HG03378 (cell line): ENCODE measurements at regions not wholly inside any gene's neighbourhood (a gene's known extent, or its start where the extent isn't known, plus 50 kb on each side); places are given as distances from the start of the nearest gene placed in this dataset.

Experiments
- ATAC-seq: cut with Tn5 transposase; IDR thresholded peaks from one replicate; pipeline ENCODE4 v1.9.1; 2021; ENCODE audit warnings: mild to moderate bottlenecking, moderate library complexity; ENCODE audit not compliant: unreplicated experiment

DNA sequence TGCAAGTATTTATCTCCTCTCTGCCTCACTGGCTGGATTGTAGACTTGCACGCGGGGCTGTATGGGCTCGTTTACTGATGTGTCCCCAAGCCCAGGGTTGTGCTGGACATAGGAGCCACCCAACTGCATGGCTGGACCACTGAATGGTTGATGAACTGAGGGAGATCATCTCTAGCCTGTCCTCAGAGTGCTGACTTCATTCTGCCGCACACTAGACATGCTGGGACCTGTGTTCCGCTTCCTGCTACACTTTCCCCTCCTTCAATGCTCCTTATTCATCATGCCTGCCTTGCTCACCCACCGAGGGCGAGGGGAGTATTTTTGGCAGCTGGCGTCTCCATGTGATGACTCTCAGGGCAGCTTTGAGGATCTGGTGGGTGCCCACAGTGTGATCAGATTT, 440.2 kb downstream of the GLRX3 start:
- ATAC-seq: no peak

DNA sequence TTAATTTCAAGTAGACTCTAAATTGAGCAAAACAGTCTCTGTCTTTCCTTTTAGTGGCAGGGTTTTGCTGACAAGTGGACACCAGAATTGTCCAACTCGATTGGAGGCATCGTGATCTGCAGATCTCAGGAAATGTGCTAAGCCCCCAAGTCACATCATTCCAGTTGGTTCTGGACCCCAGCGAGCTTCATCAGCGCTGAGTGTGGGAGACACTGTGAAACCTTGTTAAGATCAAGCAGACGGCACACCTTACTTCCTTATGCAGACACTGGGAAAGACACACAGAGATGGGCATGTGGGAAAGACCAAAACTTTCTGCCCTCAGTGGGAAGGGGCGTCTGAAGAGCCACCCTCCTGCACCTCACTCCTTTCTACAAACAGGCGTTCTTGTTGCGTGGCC, 440.8 kb downstream of the GLRX3 start:
- no peak for ATAC-seq

DNA sequence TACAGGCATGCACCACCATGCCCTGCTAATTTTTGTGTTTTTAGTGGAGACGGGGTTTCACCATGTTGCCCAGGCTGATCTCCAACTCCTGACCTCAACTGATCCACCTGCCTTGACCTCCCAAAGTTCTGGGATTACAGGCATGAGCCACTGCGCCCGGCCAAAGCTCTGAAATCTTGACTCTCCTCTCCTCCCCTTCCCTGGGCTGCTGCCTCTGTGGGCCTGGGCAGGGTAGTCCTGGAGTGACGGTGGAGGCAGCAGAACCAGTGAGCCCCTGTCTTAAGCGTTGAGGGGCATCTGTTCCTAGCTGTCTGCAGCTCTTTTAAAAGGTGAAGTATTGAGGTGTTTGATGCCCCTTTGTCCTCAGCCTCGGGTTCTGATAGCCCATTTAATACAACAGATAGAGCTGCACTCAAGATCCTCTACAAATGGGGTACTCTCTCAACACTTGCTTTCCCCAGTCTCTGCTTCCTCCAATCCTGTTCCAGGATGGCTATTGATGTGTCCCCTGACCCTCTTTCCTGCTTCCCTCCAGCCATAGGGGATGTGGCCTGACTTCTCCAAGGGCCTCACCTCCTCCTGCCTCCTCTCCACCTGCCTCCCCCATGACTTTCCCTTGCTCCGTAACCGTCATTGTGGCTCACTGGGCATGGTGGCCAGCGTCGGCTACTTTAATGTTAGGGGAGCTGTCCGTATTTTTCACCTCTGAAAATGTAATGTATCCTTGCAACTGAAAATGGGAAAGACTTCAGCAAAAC, 442.5 kb downstream of the GLRX3 start:
- ATAC-seq: no peak

DNA sequence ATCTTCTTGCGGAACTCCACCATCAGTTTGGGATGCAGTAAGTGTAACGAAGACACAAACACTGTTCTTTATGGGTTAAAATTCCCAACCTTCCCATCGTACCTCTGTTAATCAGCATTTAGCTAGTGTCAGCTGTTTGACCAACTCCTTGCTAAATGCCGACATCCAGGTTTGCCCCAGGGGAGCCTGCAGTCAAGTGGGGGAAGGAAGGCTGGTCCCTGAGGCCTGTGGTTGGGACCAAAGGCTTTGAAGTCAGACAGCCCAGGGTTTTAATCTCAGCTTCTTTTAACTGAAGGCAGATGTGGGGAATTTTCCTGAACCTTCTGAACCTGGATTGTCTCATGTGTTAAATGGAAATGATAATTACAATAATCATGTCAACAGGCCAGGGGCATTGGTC, 443.7 kb downstream of the GLRX3 start:
- no peak for ATAC-seq

DNA sequence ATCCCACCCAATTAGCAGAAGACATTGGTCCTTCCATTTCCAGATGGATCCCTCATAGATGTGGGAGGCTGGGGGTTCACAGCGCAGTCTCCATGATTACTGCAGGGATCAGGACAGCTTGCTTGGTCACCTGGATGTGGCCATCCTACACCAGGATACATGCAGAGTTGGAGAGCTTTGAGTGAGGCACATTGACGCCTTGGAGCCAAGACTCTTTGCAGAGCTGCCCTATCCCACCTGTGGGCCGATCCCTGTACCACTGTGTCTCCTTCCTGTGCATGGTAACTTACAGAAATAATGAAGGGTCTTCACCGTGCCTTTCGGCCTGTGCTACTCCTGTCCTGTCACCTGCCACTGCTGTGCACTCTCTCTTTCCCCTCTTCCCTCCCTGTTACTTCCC, 444.8 kb downstream of the GLRX3 start:
- ATAC-seq: no peak

DNA sequence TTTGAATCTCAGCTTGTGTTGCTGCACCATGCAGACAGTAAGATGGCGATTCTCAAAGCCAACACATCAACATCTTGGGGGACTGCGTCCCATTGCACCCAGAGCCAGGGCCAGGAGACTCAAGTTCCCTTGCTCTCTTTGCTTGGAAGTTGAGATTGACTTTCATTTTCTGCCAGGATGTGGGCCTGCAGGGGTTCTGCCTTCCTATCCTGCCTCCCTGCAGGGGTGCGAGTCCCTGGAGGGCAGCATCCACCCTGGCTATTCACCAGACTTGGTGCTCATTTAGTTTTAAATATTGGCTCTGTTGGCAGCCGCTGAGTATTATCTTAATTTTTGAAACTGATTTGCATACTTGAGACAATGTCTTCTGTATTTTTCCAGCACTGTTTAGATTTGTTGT, 451.5 kb downstream of the GLRX3 start:
- ATAC-seq: no peak

DNA sequence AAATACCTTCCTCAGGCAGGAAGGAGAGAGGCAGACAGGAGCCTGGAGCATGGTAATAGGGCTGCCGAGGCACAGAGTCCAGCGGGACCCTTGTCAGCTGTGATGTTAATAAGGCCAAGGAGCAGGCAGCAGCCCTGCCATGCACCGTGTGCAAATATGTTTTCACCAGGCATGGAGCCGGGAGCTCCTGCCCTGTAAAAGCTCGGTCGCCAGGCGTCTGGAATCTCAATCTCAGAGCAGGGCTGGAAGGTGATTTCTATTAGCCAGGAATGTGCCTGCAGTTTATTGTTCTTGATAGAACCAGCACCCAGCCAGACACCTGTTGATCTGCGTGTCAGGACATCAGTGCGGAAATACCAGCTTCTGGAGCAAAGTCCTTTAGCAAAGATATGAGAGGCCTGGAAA, 469.8 kb downstream of the GLRX3 start:
- no peak for ATAC-seq

DNA sequence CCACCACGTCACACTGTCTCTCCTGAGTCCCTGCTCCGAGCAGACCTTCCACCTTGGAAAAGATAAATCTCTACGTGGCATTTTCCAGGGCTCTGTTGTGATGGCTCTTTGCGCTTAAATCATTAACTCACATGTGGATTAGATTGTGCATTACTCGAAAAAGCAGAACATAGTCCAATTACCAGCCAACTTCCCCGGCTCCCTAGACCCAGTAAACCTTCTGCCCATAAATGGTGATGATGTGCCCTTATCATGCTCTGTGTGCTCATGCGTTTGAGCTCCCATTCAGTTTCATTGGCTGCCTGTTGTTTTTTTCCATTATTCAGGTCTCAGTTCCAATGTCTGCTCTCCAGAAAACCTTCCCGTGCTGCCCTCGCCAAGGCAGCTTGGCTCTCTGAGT, 471.2 kb downstream of the GLRX3 start:
- ATAC-seq: no peak

DNA sequence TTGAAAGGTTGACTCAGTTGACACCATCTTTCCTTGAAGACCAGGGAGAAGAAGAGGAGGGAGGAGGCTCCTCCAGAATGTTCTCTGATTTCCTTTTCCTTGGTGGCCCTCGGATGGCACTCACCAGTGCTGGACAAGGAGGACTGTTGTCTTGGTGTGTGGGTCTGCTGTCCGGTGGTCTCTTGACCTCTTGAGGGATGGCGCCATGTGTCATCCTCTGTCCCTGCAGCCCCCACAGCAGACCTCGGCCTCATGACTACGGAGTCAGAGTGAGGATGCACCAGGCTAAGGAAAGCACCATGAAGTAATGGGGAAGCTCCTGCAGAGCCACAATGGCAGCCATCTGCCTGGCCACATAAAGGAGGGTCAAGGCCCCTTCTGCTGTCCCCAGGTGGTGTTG, 475.0 kb downstream of the GLRX3 start:
- ATAC-seq: no peak

DNA sequence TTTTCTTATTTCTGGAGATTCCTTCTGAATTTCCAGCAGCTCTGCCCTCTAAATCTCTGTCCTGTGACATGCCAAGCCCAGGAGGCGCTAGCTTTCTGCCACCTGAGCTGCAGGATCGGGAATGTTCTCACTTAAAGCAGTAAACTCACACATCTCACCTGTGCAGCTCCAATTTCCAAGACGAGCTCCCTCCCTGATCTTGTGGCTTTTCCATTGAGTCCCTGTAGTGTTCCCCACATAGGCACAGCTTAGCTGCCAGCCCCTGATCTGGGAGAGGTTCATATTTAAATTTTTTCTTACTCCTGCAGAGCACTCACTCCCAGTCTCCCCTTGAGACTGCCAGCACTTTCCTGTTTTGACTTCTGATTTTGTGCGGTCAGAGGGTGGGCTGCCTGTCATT, 479.3 kb downstream of the GLRX3 start:
- ATAC-seq: no peak

DNA sequence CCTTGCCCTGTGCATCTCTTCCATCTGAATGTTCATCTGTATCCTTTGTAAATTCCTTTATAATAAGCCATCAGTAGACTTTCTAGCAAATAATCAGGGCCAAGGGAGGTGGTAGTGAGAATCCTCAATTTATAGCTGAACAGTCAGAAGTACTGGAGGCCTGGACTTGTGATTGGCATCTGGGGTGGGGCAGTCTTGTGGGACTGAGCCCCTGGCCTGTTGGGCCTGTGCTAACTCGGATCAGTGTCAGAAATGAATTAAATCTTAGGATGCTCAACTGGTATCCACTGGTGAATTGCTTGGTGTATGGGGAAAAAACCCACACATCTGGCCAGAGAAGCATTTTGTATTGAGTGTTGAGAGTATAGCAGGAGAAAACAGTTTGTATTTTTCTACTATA, 481.8 kb downstream of the GLRX3 start:
- no peak for ATAC-seq

DNA sequence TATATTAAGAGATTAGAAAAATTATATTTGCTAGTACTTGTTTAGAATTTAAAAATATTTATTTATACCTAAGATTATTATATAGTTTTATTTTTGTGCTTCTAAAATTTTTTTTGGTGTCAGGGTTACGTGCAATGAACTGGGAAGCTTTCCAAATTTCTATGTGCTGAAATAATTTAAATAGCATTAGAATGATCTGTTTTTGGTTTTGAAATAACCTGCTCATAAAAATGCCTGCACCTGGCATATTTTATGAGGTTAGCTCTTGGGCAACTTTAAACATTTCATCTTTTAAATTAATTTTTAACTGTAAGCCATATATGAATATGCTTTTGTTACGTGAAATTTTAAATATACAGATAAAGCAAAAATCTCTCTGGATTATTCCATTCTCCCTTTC, 482.5 kb downstream of the GLRX3 start:
- ATAC-seq: no peak

DNA sequence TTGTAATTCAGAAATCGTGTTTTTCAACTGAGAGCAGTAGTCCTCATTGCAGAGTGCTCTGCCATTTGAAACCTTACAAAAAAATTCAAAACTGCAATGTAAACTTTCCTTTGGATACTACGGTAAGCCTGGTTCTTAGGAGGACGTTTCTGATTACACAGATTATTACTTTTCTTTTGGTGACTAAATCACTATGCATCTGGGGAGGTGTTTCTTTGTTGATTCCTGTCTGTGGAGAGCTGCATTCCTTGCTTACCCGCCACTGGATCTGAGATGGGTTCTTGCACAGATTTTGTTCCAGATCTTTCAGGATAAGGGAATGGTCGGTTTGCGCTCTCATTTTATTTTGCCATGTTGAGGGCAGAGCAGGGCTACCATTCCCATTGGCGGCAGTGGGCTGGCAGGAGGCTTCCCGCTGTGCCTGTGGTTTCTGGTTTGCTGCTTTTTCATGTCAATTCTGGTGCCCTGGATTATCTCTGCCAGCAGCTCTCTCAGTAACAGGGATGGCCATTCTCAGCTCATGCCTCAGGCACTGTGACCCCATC, 485.1 kb downstream of the GLRX3 start:
- no peak for ATAC-seq

DNA sequence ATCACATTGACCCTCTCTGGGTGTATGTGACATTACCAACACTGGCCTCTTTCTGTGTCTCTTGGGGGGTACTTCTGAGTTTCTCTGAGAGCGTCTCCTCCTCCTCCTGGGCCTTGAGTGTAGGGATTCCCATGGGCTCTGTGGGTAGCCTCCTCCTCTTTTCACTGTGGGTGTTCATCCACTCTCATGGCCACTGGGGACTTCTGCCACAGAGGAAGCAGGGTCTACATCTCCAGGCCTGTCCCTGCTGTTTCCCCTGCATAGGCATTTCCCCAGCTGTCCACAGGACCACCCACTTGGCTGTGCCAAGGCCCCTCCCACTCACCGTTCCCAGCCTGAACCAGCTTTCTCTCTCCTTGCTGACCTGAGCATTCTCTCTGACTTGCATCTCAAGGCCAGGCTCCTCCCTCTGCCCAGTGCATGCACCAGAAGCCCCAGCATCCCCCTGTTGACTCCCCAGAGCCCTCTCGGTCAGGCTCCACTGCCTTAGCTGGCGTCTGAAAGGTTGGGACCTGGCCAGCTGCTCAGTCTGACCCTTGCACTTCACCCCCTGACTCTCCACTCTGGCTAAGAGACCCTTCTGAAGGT, 487.6 kb downstream of the GLRX3 start:
- no peak for ATAC-seq

DNA sequence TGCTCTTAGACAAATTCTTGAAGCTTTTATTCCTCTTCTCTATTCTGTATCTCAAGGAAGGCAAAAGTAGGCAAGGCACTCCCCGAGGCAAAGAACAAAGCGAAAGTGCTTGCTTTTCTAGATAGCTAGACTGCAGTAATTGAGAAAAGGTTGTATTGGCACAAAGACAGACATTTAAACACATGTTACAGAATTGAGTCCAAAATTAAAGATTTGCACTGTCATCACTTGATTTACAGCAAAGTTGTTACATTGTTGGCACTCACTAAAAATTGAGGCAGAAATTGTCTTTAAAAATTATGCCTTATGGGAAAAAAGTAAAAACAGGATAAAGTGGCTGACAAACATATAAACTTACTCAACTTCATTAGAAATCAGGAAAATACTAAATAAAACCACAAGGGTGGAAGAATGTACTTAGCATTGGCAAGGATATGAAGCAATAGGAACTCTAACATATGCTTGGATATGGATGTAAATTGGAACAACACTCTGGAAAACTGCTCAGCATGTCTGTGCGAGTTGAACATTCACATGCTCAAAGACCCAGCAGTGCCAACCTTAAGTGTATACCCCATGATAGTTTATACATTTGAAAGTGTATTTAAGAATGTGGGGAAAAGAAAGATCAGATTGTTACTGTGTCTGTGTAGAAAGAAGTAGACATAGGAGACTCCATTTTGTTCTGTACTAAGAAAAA, 491.3 kb downstream of the GLRX3 start:
- ATAC-seq: no peak

DNA sequence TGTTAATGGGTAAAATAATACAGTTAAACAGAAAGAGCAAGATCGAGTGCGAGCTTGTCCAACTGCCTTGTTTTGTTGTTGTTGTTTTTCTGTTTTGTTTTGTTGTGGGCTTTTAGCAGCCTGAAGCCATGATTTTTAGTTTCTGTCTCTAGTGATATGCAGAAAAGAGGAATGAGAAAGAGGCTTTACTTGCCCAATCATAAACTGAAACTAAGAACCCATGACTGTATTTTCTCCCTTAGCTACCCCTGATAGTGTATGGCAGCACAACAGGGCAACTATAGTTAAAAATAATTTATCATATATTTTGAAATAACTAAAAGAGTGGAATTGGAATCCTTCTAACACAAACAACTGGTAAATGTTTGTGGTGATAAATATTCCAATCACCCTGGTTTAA, 493.9 kb downstream of the GLRX3 start:
- ATAC-seq: no peak

DNA sequence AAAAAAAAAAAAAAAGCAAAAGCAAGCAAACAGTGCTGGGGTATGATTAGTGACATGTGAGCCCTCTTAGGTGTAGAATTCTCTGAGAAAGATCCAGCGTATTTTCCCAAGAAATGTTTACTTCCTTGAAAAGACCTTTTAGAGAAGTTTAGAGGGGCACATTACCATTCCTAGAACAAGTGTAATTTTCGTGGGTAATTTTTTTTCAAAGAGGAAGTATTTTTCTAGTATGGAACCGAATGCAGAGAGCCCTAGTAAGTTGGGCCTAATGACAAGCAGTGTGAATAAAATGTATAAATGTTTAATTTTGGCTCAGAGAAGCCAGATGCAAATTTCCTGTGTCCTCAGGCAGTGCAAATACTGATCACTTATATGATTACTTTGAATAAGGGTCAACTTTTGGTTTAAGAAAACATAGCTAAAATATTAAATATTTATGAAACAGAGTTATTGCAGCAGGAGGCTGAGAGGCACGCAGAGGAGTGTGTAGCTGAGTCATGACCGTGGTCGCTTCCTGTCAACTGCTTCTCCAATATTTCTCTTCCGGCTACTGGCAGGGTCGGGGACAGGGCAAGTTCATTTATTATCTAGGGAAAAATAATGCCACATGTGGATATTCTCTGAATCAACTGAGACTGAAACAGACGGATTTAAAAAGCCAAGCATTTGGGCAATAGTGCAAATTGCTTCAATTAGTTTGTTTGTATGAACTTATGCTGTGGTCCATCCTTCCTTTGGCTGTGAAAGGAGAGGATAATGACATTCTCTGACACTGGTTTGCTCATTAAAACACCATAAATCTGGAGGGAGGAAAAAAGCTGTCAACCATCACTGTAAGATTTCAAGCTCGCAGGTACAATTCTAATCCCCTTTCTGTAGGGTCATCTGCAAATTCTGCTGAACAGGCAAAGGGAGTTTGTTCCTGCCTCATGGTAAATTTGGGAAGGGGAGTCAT, 495.2 kb downstream of the GLRX3 start:
- ATAC-seq: no peak

DNA sequence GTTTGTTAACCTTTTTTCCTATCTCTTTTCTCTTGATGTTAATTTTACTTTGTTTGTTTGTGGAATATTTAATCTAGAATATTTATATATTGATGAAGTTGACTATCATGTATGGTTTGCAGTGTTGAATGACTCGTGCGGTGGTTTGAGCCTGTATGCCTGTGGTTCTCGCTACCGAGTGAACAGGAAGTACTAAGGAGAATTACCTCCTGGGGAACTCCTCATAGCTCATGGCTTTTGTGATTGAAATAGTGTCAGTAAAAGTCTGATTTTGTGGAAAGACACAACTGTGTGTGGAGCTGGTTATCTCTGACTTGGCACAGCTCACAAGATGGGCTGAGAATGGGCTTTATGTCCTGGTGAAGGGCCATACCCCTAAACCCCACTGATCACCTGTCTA, 498.6 kb downstream of the GLRX3 start:
- ATAC-seq: no peak

DNA sequence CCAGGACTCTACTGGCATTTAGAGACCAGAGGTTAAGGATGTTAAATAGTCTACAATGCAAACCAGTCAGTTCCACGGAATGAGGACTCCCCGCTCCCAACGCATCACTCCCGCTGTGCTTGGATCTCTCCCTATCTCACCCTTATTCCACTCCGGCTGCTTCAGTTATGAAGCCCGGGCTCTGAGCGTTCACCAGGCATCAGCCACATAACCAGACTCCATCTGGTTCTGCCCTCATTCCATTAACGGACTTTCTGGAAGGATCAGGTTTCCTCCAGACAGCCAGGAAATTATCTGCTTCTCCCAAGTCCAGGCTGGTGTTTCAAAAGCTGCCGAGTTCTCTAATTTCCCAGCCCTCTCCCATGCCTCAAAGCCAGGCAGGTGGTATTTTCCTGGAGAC, 499.3 kb downstream of the GLRX3 start:
- no peak for ATAC-seq

DNA sequence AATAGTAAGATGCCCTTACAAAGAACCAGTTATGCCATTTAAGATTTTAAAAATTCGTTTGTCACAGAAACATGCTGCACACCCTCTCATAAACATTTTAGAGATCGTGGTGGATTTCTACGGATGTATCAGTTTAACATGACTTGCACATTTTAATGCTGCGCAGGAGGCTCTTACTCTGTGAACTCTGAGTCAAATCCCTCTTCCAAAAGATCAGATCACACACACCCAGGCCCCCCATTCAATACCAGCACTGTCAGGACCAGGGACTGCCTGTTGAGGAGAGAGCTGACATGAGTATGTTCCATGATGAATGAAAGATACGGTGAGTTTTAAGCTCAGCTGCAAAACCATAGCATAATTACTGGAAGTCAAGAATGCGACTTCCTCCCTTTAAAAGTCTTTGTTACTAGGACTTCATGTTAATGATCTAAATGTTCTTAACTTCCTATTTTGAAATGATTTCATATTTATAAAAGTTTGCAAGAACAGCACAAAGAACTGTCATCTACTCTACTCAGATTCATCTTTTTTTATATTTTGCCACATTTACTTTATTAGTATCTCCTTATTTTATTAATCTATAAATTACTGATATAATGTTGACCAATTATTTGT, 500.2 kb downstream of the GLRX3 start:
- ATAC-seq: no peak
